LNCAP (cell line): ENCODE measurements at regions not wholly inside any gene's neighbourhood (a gene's known extent, or its start where the extent isn't known, plus 50 kb on each side); places are given as distances from the start of the nearest gene placed in this dataset.

Experiments
- CTCF ChIP-seq: fragments of 450-650 bp; IDR thresholded peaks from 2 replicates; pipeline ENCODE4 v1.5.1; 2017; ENCODE audit warnings: mild to moderate bottlenecking

GRCh38 chr12:69056743-69057515, 124.0 kb upstream of the CPM start:
- no peak for TF ChIP-seq CTCF

- no peak for TF ChIP-seq CTCF
Observed at GRCh38 chr12:69057742-69058141, 124.8 kb upstream of the CPM start.

- no peak for TF ChIP-seq CTCF
Observed at GRCh38 chr12:69059465-69060457, 126.8 kb upstream of the CPM start.

- TF ChIP-seq CTCF: no peak
Observed at GRCh38 chr12:69061574-69061973, 128.6 kb upstream of the CPM start.

GRCh38 chr12:69062621-69063237, 129.8 kb upstream of the CPM start:
- TF ChIP-seq CTCF: no peak

- TF ChIP-seq CTCF: no peak
Observed at GRCh38 chr12:69064734-69065443, 131.9 kb upstream of the CPM start.

GRCh38 chr12:69065775-69066174, 132.8 kb upstream of the CPM start:
- TF ChIP-seq CTCF: no peak
